NCI-H146 treated with DMSO at 0.1 percent for 48 hours (cell line): ENCODE measurements at regions not wholly inside any gene's neighbourhood (a gene's known extent, or its start where the extent isn't known, plus 50 kb on each side); places are given as distances from the start of the nearest gene placed in this dataset.
A peak's percentile ranks its signal among the peaks of the same experiment; 100 is the strongest.

Experiments used
- DNase-seq: peaks from one replicate; lab custom pipeline; 2025; ENCODE audit not compliant: unreplicated experiment; lab: John Stamatoyannopoulos, UW

GRCh38 chr12:59007620-59008019 lies 87.3 kb upstream of the LRIG3 start:
- DNase-seq: no peak

GRCh38 chr12:59005193-59005955 lies 85.1 kb upstream of the LRIG3 start:
- DNase-seq: no peak

- DNase-seq: peak; percentile 37
These were observed 84.2 kb upstream of the LRIG3 start for GRCh38 chr12:59004456-59004855.

GRCh38 chr12:58995666-58996363 lies 75.5 kb upstream of the LRIG3 start:
- no peak for DNase-seq

DNA sequence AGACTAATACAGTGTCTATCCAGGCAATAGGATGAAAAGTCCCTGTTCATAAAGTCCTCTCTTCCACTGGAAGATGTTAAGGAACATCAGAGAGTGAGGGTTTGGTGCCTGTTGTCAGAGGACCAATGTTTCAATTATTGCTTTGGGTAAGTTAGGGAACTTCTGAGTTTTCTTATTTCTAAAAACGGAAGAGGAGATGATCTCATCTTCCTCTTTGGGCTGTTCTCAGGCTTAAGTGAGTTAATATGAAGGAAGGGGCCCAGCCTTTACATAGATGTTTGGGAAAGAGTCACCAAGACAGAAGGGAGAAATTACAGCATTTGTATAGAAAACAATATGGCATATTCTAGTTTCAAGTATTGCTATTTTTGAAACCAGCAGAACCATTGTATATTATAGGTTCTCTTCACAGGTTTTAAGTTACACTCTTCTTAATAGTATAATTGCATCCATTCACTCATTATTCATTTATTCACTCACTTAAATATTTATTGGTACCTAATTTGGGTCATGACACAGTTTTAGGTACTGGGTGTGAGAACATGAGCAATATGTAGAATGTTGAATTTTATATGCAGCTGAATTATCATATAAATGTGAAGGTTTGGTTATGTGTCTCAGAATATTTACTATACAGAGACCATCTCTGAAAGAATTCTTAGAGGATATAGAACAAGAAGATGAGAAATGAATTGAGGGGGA lies 68.5 kb upstream of the LRIG3 start:
- DNase-seq: no peak

- no peak for DNase-seq
These were observed 61.7 kb upstream of the LRIG3 start for GRCh38 chr12:58981961-58982360.

GRCh38 chr12:58980768-58981167 lies 60.5 kb upstream of the LRIG3 start:
- DNase-seq: no peak

DNA sequence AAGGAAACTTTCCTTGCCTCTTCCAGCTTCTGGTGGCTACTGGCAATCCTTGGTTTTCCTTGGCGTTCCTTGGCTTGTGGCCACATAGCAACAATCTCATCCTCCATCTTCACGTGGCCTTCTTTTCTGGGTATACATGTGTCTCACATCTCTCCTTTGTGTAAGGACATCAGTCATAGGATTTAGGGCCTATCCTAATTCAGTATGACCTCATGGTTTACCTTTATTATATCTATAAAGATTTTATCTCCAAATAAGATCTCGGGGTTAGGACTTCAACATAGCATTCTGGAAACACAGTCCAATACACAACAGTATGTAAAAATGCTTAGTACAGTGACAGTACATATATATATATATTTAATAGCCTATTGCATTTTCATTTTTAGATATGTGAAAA lies 58.4 kb upstream of the LRIG3 start:
- DNase-seq: no peak

GRCh38 chr12:58977476-58977875 lies 57.2 kb upstream of the LRIG3 start:
- DNase-seq: no peak

GRCh38 chr12:58976146-58976545 lies 55.8 kb upstream of the LRIG3 start:
- no peak for DNase-seq
